22Rv1 (cell line): ENCODE measurements at regions not wholly inside any gene's neighbourhood (a gene's known extent, or its start where the extent isn't known, plus 50 kb on each side); places are given as distances from the start of the nearest gene placed in this dataset.

Experiments
- CTCF ChIP-seq: fragments of 450-650 bp; IDR thresholded peaks from 2 replicates; pipeline ENCODE4 v1.5.1; 2017; ENCODE audit warnings: mild to moderate bottlenecking
- ZFX ChIP-seq: fragments of 450-650 bp; IDR thresholded peaks from 2 replicates; pipeline ENCODE4 v1.6.1; 2017; ENCODE audit warnings: antibody characterized with exemption, borderline replicate concordance

- TF ChIP-seq CTCF = no peak
- TF ChIP-seq ZFX = no peak
Observed at GRCh38 chr7:69176841-69177240, 421.4 kb upstream of the AUTS2 start.
